MCF 10A (cell line): ENCODE measurements at regions not wholly inside any gene's neighbourhood (a gene's known extent, or its start where the extent isn't known, plus 50 kb on each side); places are given as distances from the start of the nearest gene placed in this dataset.

Experiments
- BruUV-seq: library from RNA; stranded (reverse); fragments of 400-500 nt; replicated peaks from 2 replicates; lab custom pipeline; 2021; lab: Mats Ljungman, UMichigan
- CTCF ChIA-PET: fragments of 300-600 bp; sonication (Branson Sonifier 250); formaldehyde crosslinking; extraction: SDS; loops from one replicate; lab custom pipeline; 2021; ENCODE audit warnings: antibody characterized with exemption, inconsistent platforms; lab: Yijun Ruan, JAX
- POLR2A ChIA-PET: fragments of 300-600, 350-650 bp; sonication (Branson Sonifier 250); formaldehyde crosslinking; extraction: SDS; loops from one replicate; lab custom pipeline; 2020; ENCODE audit warnings: antibody characterized with exemption, inconsistent platforms; lab: Yijun Ruan, JAX
- DNase-seq: peaks from one replicate; pipeline ENCODE4 v3.0.0-alpha.2; 2018; ENCODE audit not compliant: unreplicated experiment
- H3K27ac Mint-ChIP-seq: one replicate; pipeline ENCODE4 v1.8.0; 2022; ENCODE audit warnings: mild to moderate bottlenecking, low read depth, mixed read lengths; ENCODE audit not compliant: unreplicated experiment
- H3K27me3 Mint-ChIP-seq: one replicate; pipeline ENCODE4 v1.8.0; 2022; ENCODE audit warnings: mixed read lengths; ENCODE audit not compliant: insufficient read depth, unreplicated experiment
- H3K36me3 Mint-ChIP-seq: one replicate; pipeline ENCODE4 v1.8.0; 2022; ENCODE audit warnings: mild to moderate bottlenecking, moderate library complexity, mixed read lengths; ENCODE audit not compliant: insufficient read depth, unreplicated experiment
- H3K4me1 Mint-ChIP-seq: one replicate; pipeline ENCODE4 v1.8.0; 2022; ENCODE audit warnings: mixed read lengths; ENCODE audit not compliant: insufficient read depth, unreplicated experiment
- H3K4me3 Mint-ChIP-seq: one replicate; pipeline ENCODE4 v1.8.0; 2022; ENCODE audit warnings: mild to moderate bottlenecking, moderate library complexity, mixed read lengths; ENCODE audit not compliant: unreplicated experiment
- H3K9me3 Mint-ChIP-seq: one replicate; pipeline ENCODE4 v1.8.0; 2022; ENCODE audit warnings: mixed read lengths; ENCODE audit not compliant: unreplicated experiment
- CTCF ChIP-seq: fragments of 200-600 bp; IDR thresholded peaks from one replicate; pipeline ENCODE4 v1.8.0; 2022; ENCODE audit warnings: antibody characterized with exemption, mild to moderate bottlenecking; ENCODE audit not compliant: unreplicated experiment
- intact Hi-C: fragments of 100-400 bp; cut with micrococcal nuclease; formaldehyde crosslinking; loops from 2 replicates; pipeline ENCODE4 v1.14.1; 2022

GRCh38 chr2:129711816-129712675 is 267.4 kb upstream of the RAB6C start:
- H3K36me3 Mint-ChIP-seq: no peaks in the 10 kb centered on the region
- DNase-seq: peak; percentile 3
- no peaks in the 10 kb centered on the region for H3K4me1 Mint-ChIP-seq
- peaks cover 7% of the 10 kb centered on the region for H3K9me3 Mint-ChIP-seq
- no peak for TF ChIP-seq CTCF
- ChIA-PET CTCF (no interaction called here), POLR2A (no interaction called here)
- intact Hi-C loops: no loop called here
- no peaks in the 10 kb centered on the region for H3K27me3 Mint-ChIP-seq
- BruUV-seq: no TSS peak
- no peak overlapping the region for H3K4me3 Mint-ChIP-seq
- no peak overlapping the region for H3K27ac Mint-ChIP-seq

GRCh38 chr2:129712676-129712985 is 266.8 kb upstream of the RAB6C start:
- ChIA-PET CTCF (no interaction called here), POLR2A (no interaction called here)
- intact Hi-C loops: no loop called here
- Mint-ChIP-seq H3K4me1 (no peaks in the 10 kb centered on the region), H3K4me3 (no peak overlapping the region), H3K36me3 (no peaks in the 10 kb centered on the region), H3K27ac (no peak overlapping the region), H3K9me3 (peaks cover 8% of the 10 kb centered on the region), H3K27me3 (no peaks in the 10 kb centered on the region)
- no TSS peak for BruUV-seq
- DNase-seq: no peak
- TF ChIP-seq CTCF: no peak

GRCh38 chr2:129713337-129713736 is 266.1 kb upstream of the RAB6C start:
- intact Hi-C loops: no loop called here
- TF ChIP-seq CTCF: no peak
- Mint-ChIP-seq H3K4me1 (no peaks in the 10 kb centered on the region), H3K27ac (no peak overlapping the region), H3K4me3 (no peak overlapping the region), H3K36me3 (no peaks in the 10 kb centered on the region), H3K9me3 (peaks cover 8% of the 10 kb centered on the region), H3K27me3 (no peaks in the 10 kb centered on the region)
- BruUV-seq: no TSS peak
- no peak for DNase-seq
- ChIA-PET CTCF (interaction anchor here (0.8 kb wide), 1 partner anchor 35 kb away, joined by 3 read pairs; no protein-coding TSS in a partner anchor), POLR2A (no interaction called here)

- no TSS peak for BruUV-seq
- Mint-ChIP-seq H3K9me3 (peaks cover 8% of the 10 kb centered on the region), H3K27ac (no peak overlapping the region), H3K36me3 (no peaks in the 10 kb centered on the region), H3K4me3 (no peak overlapping the region), H3K27me3 (no peaks in the 10 kb centered on the region), H3K4me1 (no peaks in the 10 kb centered on the region)
- TF ChIP-seq CTCF: no peak
- POLR2A ChIA-PET: no interaction called here
- intact Hi-C loops: no loop called here
- no peak for DNase-seq
- CTCF ChIA-PET: interaction anchor here (0.5 to 0.6 kb wide), 2 partner anchors 1557 to 1834 kb away, joined by 3 to 9 read pairs; no protein-coding TSS in a partner anchor
Observed at GRCh38 chr2:129716781-129717559, 262.5 kb upstream of the RAB6C start.
